ELR (cell line): ENCODE measurements at regions not wholly inside any gene's neighbourhood (a gene's known extent, or its start where the extent isn't known, plus 50 kb on each side); places are given as distances from the start of the nearest gene placed in this dataset.
"Not testable (repeated sequence)": the region's sequence is repeated elsewhere in the genome, so short reads cannot be mapped to it uniquely, and the experiment has no call there.

Source experiments
- DNase-seq: peaks from one replicate; pipeline ENCODE4 v3.0.0-alpha.2; 2015; ENCODE audit warnings: low read depth

DNA sequence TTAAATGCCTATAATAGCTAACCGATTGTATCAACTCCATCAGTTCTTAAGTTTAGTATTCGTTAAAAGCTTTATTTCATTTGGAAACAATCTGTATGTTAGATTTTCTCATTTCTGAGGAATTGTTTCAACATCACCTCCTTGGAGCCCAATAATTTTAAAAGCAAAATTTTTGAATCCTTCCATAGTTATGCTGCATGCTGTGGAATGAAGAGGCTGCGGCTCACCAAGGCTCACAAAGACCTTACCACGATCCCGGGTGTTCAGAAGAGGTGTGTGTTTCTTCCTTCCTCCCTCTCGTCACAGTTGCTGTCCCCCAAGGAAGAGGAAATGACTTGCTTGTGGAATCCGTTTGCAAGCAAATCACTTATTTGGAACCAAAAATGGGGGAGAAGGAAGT, 143.8 kb downstream of the FGF1 start:
- no peak for DNase-seq

DNA sequence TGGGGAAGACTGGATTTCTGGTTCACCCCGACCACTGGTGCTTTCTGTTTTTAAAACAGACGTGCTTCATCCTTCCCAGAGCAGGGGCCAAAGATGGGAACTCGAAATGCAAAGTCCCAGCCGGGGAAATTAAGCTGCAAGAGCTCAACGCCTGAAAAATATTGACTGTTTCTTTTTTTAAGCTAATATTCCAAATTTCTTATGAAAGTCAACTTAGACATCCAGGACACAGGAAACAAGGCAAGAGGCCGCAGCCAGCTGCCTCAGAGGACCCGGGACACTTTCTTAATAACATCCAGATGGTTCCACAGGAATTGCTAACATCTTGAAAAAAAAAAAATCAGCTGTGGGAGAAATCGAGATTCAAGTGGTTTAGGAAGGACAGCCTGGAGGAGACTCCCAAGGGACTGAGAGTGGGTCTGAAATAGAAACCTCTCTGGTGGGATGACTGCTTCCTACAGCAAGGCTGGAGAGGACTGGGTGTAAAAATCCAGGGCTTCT, 144.9 kb downstream of the FGF1 start:
- no peak for DNase-seq

- DNase-seq, result no peak
Observed at GRCh38 chr5:142539154-142539740, 146.6 kb downstream of the FGF1 start.

DNA sequence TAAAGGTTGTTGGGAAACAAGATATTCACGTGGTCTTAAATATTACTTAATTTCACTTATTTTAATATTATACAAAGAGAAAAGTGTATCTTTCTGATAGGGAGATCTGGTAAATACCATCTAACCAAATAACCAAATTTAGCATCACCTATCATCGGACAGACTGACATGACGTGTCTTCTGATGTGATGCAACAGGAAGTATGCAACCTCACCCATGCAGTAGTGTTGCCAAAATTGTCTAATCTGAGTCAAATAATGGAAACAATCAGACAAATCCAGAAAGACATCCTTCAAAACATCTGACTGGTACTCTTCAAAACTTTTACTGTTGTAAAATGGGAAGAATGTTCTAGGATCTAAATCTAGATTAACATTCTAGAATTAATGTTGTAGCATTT, 148.0 kb downstream of the FGF1 start:
- DNase-seq, result peak; percentile 43

GRCh38 chr5:142532781-142533176, 153.1 kb downstream of the FGF1 start:
- no peak for DNase-seq

GRCh38 chr5:142531977-142532780, 153.7 kb downstream of the FGF1 start:
- DNase-seq, result no peak

DNA sequence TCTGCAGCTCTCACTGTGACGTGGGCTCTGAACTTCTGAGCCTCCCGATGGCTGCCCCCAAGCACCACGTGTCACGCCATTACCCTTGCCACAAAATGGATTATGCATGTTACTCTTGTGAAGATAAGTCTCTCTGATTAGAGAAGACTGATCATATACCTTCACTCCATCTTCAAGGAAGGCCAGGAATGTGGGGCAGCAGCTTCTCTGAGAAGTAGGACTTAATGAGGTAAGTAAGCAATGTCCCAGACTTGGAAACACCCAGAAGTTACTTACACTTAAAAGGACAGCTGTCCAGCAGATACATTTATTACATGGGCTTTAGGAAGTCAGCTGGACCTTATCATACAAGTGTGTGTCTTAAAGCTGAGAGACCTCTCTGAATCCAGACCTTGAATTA, 155.0 kb downstream of the FGF1 start:
- DNase-seq, result no peak

- DNase-seq, result peak; percentile 95
Observed at GRCh38 chr5:142529626-142530278, 156.1 kb downstream of the FGF1 start.

DNA sequence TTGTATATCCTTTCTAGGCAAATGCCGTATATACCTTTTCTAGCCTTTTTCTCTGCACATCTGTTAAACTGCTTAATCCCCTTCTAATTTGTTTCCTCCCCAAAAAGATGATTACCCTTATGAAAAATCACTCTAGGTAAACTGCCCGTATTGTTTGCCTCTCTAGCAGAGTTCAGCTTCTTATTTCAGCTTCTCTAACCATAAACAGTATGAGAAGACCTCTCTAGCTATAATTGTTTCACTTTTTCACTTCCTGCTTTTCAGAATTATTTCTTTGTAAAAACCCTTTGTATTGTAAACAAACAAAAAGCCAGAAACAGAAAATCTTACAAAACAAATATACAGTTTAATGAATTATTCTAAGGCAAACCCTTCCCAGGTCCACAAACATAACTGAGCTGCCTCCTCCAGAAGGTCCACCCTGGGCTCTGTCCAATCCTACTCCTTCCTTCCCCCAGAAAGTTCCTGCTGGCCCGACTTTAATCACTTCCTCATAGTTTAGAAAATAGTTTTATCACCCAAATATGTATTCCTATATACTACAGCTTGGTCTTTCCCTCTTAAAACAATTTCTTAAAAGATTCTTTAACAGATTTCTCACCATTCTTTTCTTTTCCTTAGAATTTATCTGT, 158.1 kb downstream of the FGF1 start:
- no peak for DNase-seq

- peak; percentile 38 for DNase-seq
Observed at GRCh38 chr5:142527234-142527633, 158.7 kb downstream of the FGF1 start.

GRCh38 chr5:142522983-142523382, 162.9 kb downstream of the FGF1 start:
- no peak for DNase-seq

DNA sequence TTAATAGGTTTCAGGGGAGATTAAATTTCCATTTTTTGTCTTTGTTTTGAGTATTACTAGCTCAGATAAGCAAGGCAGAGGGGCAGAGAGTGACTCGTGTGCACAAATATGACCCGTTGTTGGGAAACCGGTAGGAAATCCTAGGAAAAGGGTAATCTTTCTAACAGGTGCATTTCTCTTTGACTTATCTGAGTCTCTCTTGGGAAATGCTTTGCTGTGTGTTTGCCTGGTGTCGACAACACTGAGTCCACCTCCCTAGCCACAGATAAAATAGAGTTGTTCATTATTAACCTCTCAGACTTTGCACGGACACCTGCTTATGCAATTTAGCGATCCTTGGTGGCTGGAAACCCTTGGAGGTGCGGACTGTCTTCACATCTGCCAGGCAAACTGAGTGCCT, 164.2 kb downstream of the FGF1 start:
- no peak for DNase-seq

- DNase-seq, result peak; percentile 65
Observed at GRCh38 chr5:142520885-142521284, 165.0 kb downstream of the FGF1 start.

- not testable (repeated sequence) for DNase-seq
Observed at GRCh38 chr5:142519913-142520312, 166.0 kb downstream of the FGF1 start.

DNA sequence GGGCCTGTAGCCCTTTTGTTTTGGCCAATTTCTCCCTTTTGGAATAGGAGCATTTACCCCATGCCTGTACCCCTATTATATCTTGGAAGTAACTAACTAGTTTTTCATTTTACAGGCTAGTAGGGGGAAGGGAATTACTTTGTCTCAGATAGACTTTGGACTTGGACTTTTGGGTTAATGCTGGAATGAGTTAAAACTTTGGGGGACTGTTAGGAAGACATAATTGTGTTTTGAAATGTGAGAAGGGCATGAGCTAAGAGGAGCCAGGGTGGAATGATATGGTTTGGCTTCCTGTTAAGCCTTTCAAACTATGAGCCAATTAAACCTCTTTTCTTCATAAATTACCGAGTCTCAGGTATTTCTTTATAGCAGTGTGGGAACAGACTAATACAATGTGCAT, 168.1 kb downstream of the FGF1 start:
- no peak for DNase-seq

DNA sequence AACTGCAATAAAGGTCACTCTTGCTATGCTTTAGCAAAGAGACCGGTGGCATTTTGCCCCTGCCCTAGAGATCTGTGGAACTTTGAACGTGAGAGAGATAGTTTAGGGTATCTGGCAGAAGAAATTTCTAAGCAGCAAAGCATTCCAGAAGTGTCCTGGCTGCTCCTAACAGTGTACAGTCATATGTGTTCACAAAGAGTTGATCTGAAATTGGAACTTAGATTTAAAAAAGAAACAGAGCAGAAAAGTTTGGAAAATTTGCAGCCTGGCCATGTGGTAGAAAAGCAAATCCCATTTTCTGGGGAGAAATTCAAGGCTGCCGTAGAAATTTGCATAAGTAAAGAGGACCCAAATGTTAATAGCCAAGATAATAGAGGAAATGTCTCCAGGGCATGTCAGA, 169.2 kb downstream of the FGF1 start:
- DNase-seq, result no peak

- DNase-seq, result peak; percentile 47
Observed at GRCh38 chr5:142515036-142515435, 170.9 kb downstream of the FGF1 start.

DNA sequence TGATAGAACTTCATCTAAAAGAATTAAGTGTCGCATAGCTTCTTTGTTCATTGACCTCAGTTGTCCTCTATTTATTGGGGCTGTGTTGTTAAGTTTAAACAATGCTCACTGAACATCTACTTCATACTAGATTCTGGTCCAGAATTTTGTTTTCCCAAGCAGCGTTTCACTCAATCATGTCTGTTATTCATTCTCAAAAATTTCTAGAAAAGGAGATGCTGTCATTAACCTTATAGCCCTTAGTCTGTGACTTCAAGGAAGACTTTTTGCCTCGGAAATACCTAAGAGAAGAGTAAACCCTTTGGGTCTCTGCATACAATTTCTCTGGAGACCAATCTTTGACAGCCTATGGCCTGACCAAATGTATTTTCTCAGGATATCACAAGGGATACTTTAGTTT, 171.7 kb downstream of the FGF1 start:
- no peak for DNase-seq

DNA sequence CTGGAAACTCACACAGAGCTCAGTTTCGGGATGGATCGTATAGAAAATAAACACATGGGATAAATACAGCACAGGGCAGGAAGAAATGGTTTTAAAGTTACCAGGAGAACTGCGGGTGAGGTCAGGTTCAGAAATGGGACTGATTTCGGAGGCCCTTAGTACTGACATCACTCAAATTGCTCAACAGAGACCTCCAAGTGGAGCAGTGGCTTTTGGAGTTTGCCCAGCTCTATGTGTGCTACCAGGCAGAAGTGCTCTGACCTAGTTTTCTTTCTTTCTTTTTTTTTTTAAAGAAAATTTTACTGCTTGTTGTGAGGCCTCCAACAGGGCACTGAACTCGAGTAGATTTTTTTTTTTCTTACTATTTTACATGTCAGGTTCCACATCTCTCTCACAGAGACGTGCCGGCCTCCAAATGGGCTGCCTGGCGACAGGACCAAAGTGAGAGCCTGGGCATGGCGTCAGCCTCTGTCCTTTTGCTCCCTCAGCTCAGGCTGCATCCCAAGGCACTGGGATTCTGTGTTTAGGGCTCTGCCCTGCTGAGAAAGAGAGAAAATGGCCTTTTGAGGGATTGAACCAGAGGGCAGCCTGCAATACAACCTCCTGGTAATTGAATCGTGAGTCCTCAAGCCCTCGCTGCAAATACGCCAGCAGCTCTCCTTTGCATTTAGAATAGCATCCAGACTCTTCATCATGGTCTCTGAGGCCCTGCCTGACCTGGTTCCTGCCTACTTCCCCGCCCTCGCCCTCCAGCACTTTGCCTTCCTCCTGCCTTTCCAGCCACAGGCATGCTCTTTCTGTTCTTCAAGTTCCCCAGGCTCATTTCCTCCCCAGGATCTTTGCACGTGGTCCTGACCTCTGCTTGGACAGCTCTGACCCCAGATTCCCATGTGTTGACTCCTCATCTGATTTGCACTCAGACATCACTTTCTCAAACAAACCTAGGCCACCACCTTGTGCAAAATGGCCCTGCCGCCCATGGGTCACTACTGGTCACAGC, 173.5 kb downstream of the FGF1 start:
- DNase-seq, result peak; percentile 94

DNA sequence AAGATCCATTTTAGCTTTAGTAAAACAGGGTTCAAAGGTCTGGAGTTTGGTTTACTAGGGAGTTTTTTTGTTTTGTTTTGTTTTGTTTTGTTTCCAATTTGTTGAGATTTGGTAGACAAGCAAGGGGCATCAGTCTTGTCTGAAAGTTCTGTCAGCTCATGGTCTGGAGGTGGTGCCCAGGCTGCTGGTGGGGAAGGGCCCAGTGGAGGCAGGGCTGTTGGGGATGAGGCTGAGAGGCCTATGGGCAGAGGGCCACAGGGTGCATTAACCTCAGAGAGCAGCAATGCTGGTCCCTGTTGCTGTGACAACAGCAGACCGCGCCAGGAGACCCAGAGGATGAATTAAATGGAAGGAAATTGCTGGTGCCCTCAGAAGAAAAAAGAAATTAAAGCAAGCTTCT, 174.5 kb downstream of the FGF1 start:
- no peak for DNase-seq

DNA sequence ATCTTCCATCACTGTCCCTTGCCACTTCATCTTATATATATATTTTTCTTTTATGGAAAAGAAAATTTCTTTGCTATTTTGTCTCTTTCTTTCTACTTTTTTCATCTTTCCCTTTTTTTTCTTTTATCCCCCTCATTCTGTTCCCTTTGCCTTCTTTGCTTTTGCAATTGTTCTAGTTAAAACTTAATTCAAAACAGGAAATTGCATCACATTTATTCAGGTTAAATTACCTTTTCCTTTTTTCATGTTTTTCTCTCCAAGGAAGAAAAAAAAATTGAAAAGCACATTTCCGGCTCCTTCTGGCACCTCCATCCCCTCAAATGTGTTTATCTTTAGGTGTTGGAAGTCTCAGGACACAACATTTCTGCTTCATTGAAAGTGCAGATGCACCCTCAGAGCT, 176.9 kb downstream of the FGF1 start:
- DNase-seq, result no peak
